Fibroblast of the conjunctiva (primary cell): ENCODE measurements at regions not wholly inside any gene's neighbourhood (a gene's known extent, or its start where the extent isn't known, plus 50 kb on each side); places are given as distances from the start of the nearest gene placed in this dataset.
"Not testable (repeated sequence)": the region's sequence is repeated elsewhere in the genome, so short reads cannot be mapped to it uniquely, and the experiment has no call there.

Experiments used
- DNase-seq: peaks from one replicate; pipeline ENCODE4 v3.0.0-alpha.2; 2010; ENCODE audit warnings: low read depth

GRCh38 chrX:39472161-39472560 lies 625.6 kb downstream of the BCOR start:
- no peak for DNase-seq

GRCh38 chrX:39473812-39474211 lies 623.9 kb downstream of the BCOR start:
- DNase-seq: no peak

- no peak for DNase-seq
Measured at GRCh38 chrX:39475372-39475771, 622.4 kb downstream of the BCOR start.

- no peak for DNase-seq
Measured at GRCh38 chrX:39476604-39477021, 621.1 kb downstream of the BCOR start.

GRCh38 chrX:39477031-39477761 lies 620.6 kb downstream of the BCOR start:
- no peak for DNase-seq

- no peak for DNase-seq
Measured at GRCh38 chrX:39477762-39478120, 620.0 kb downstream of the BCOR start.

- no peak for DNase-seq
Measured at GRCh38 chrX:39479856-39480255, 617.9 kb downstream of the BCOR start.

- no peak for DNase-seq
Measured at GRCh38 chrX:39480963-39481362, 616.8 kb downstream of the BCOR start.

GRCh38 chrX:39481621-39482020 lies 616.1 kb downstream of the BCOR start:
- DNase-seq: no peak

GRCh38 chrX:39484159-39485068 lies 613.3 kb downstream of the BCOR start:
- no peak for DNase-seq

GRCh38 chrX:39487166-39487968 lies 610.4 kb downstream of the BCOR start:
- DNase-seq: no peak

- DNase-seq: no peak
Measured at GRCh38 chrX:39487969-39488330, 609.8 kb downstream of the BCOR start.

- DNase-seq: no peak
Measured at GRCh38 chrX:39491548-39492297, 606.0 kb downstream of the BCOR start.

GRCh38 chrX:39492497-39493162 lies 605.1 kb downstream of the BCOR start:
- DNase-seq: no peak

GRCh38 chrX:39493168-39493567 lies 604.6 kb downstream of the BCOR start:
- DNase-seq: no peak

- not testable (repeated sequence) for DNase-seq
Measured at GRCh38 chrX:39497117-39497516, 600.6 kb downstream of the BCOR start.

GRCh38 chrX:39497702-39498265 lies 600.0 kb downstream of the BCOR start:
- no peak for DNase-seq

- no peak for DNase-seq
Measured at GRCh38 chrX:39499996-39500395, 597.8 kb downstream of the BCOR start.

- no peak for DNase-seq
Measured at GRCh38 chrX:39501822-39502221, 595.9 kb downstream of the BCOR start.

GRCh38 chrX:39502486-39502885 lies 595.3 kb downstream of the BCOR start:
- DNase-seq: no peak

- DNase-seq: no peak
Measured at GRCh38 chrX:39504227-39504626, 593.5 kb downstream of the BCOR start.
